HG03575 (cell line): ENCODE measurements at regions not wholly inside any gene's neighbourhood (a gene's known extent, or its start where the extent isn't known, plus 50 kb on each side); places are given as distances from the start of the nearest gene placed in this dataset.
"Not testable (repeated sequence)": the region's sequence is repeated elsewhere in the genome, so short reads cannot be mapped to it uniquely, and the experiment has no call there.

Source experiments
- ATAC-seq: cut with Tn5 transposase; IDR thresholded peaks from one replicate; pipeline ENCODE4 v1.9.1; 2021; ENCODE audit not compliant: unreplicated experiment, insufficient number of reproducible peaks, low FRiP score; ENCODE audit errors: extremely low read depth

GRCh38 chr18:40210696-40211095 is 1744.3 kb upstream of the PIK3C3 start:
- no peak for ATAC-seq

GRCh38 chr18:40208958-40209357 is 1746.1 kb upstream of the PIK3C3 start:
- ATAC-seq = no peak

GRCh38 chr18:40197711-40198110 is 1757.3 kb upstream of the PIK3C3 start:
- ATAC-seq = no peak

GRCh38 chr18:40186677-40187076 is 1768.4 kb upstream of the PIK3C3 start:
- no peak for ATAC-seq

GRCh38 chr18:40179729-40180461 is 1775.1 kb upstream of the PIK3C3 start:
- no peak for ATAC-seq

GRCh38 chr18:40168026-40168425 is 1787.0 kb upstream of the PIK3C3 start:
- ATAC-seq = no peak

GRCh38 chr18:40163254-40163653 is 1791.8 kb upstream of the PIK3C3 start:
- ATAC-seq = no peak

GRCh38 chr18:40160361-40160760 is 1794.7 kb upstream of the PIK3C3 start:
- no peak for ATAC-seq

GRCh38 chr18:40159141-40160017 is 1795.7 kb upstream of the PIK3C3 start:
- ATAC-seq = no peak

GRCh38 chr18:40157120-40157519 is 1797.9 kb upstream of the PIK3C3 start:
- ATAC-seq = no peak

- no peak for ATAC-seq
Observed at GRCh38 chr18:40152859-40153258, 1802.2 kb upstream of the PIK3C3 start.

GRCh38 chr18:40148960-40149359 is 1806.1 kb upstream of the PIK3C3 start:
- ATAC-seq = no peak

- no peak for ATAC-seq
Observed at GRCh38 chr18:40133253-40133652, 1821.8 kb upstream of the PIK3C3 start.

- ATAC-seq = not testable (repeated sequence)
Observed at GRCh38 chr18:40132438-40132837, 1822.6 kb upstream of the PIK3C3 start.

- no peak for ATAC-seq
Observed at GRCh38 chr18:40124107-40124506, 1830.9 kb upstream of the PIK3C3 start.

- no peak for ATAC-seq
Observed at GRCh38 chr18:40120796-40121391, 1834.1 kb upstream of the PIK3C3 start.

GRCh38 chr18:40120356-40120755 is 1834.7 kb upstream of the PIK3C3 start:
- no peak for ATAC-seq

GRCh38 chr18:40119581-40119980 is 1835.5 kb upstream of the PIK3C3 start:
- ATAC-seq = not testable (repeated sequence)

GRCh38 chr18:40110455-40110854 is 1844.6 kb upstream of the PIK3C3 start:
- ATAC-seq = no peak
